ENCODE measurements at regions not wholly inside any gene's neighbourhood (a gene's known extent, or its start where the extent isn't known, plus 50 kb on each side); places are given as distances from the start of the nearest gene placed in this dataset.

- TF ChIP-seq POLR2A (IDR thresholded peaks at IDR 0.05): no peak
- TF ChIP-seq CTCF (IDR thresholded peaks at IDR 0.05): no peak
- Histone ChIP-seq H3K4me3 (no peak overlapping the region), H3K27ac (no peak overlapping the region), H3K9me3 (no peaks in the 10 kb centered on the region), H3K27me3 (no peaks in the 10 kb centered on the region), H3K4me1 (no peaks in the 10 kb centered on the region), H3K36me3 (no peaks in the 10 kb centered on the region)
- intact Hi-C loops (cut with DNase I; ENCODE audit: low total_unique reads): no loop called here
- DNase-seq: no peak
Measured at GRCh38 chr7:17681965-17682364, 258.3 kb downstream of the SNX13 start.

- intact Hi-C loops (cut with DNase I; ENCODE audit: low total_unique reads): no loop called here
- Histone ChIP-seq H3K27me3 (no peaks in the 10 kb centered on the region), H3K4me1 (no peaks in the 10 kb centered on the region), H3K9me3 (no peaks in the 10 kb centered on the region), H3K27ac (no peak overlapping the region), H3K4me3 (no peak overlapping the region), H3K36me3 (no peaks in the 10 kb centered on the region)
- no peak for DNase-seq
- TF ChIP-seq POLR2A (IDR thresholded peaks at IDR 0.05) (no peak), CTCF (IDR thresholded peaks at IDR 0.05) (no peak)
Measured at GRCh38 chr7:17682586-17682985, 257.7 kb downstream of the SNX13 start.

GRCh38 chr7:17685141-17685540 is 255.2 kb downstream of the SNX13 start:
- no peaks in the 10 kb centered on the region for H3K9me3 ChIP-seq
- TF ChIP-seq CTCF (IDR thresholded peaks at IDR 0.05) (no peak), POLR2A (IDR thresholded peaks at IDR 0.05) (no peak)
- H3K4me1 ChIP-seq: no peaks in the 10 kb centered on the region
- no peak overlapping the region for H3K27ac ChIP-seq
- intact Hi-C loops (cut with DNase I; ENCODE audit: low total_unique reads): no loop called here
- DNase-seq: no peak
- no peaks in the 10 kb centered on the region for H3K36me3 ChIP-seq
- H3K4me3 ChIP-seq: no peak overlapping the region
- H3K27me3 ChIP-seq: no peaks in the 10 kb centered on the region

- Histone ChIP-seq H3K27ac (no peak overlapping the region), H3K36me3 (no peaks in the 10 kb centered on the region), H3K9me3 (no peaks in the 10 kb centered on the region), H3K4me1 (no peaks in the 10 kb centered on the region), H3K4me3 (no peak overlapping the region), H3K27me3 (no peaks in the 10 kb centered on the region)
- TF ChIP-seq POLR2A (IDR thresholded peaks at IDR 0.05): no peak
- no peak for TF ChIP-seq CTCF (IDR thresholded peaks at IDR 0.05)
- intact Hi-C loops (cut with DNase I; ENCODE audit: low total_unique reads): no loop called here
- DNase-seq: no peak
Measured at GRCh38 chr7:17687361-17687760, 252.9 kb downstream of the SNX13 start.

GRCh38 chr7:17689361-17689902 is 250.9 kb downstream of the SNX13 start:
- H3K36me3 ChIP-seq: no peaks in the 10 kb centered on the region
- H3K9me3 ChIP-seq: no peaks in the 10 kb centered on the region
- H3K27me3 ChIP-seq: no peaks in the 10 kb centered on the region
- no peak for DNase-seq
- no peak overlapping the region for H3K4me3 ChIP-seq
- H3K27ac ChIP-seq: no peak overlapping the region
- intact Hi-C loops (cut with DNase I; ENCODE audit: low total_unique reads): no loop called here
- TF ChIP-seq POLR2A (IDR thresholded peaks at IDR 0.05): no peak
- TF ChIP-seq CTCF (IDR thresholded peaks at IDR 0.05): no peak
- H3K4me1 ChIP-seq: no peaks in the 10 kb centered on the region
